Mammary epithelial cell (primary cell): ENCODE measurements at regions not wholly inside any gene's neighbourhood (a gene's known extent, or its start where the extent isn't known, plus 50 kb on each side); places are given as distances from the start of the nearest gene placed in this dataset.

Source experiments
- CTCF ChIP-seq, 2 donors: IDR thresholded peaks in 1 of 2; conservative IDR thresholded peaks in 1 of 2; 2 replicates each; pipeline ENCODE4 v1.5.1; 2011 to 2012; ENCODE audit warnings: inconsistent platforms in 2 of 2, low read length in 2 of 2, mild to moderate bottlenecking in 2 of 2, control low read depth in 1 of 2, low read depth in 1 of 2; ENCODE audit not compliant: insufficient read depth in 1 of 2; ENCODE audit errors: extremely low read depth in 1 of 2
- EZH2 ChIP-seq: IDR thresholded peaks from 2 replicates; pipeline ENCODE4 v1.6.1; 2012; ENCODE audit warnings: low read length, inconsistent platforms, borderline replicate concordance

GRCh38 chr18:51848702-51849101, 491.3 kb upstream of the DCC start:
- TF ChIP-seq CTCF (conservative IDR thresholded peaks at IDR 0.05 in 1 of 2, IDR thresholded peaks at IDR 0.05 in 1 of 2; ENCODE audit: extremely low read depth in 1 of 2, insufficient read depth in 1 of 2, low read depth in 1 of 2, low read length in 2 of 2), result no peak
- no peak for TF ChIP-seq EZH2
